ENCODE measurements at regions not wholly inside any gene's neighbourhood (a gene's known extent, or its start where the extent isn't known, plus 50 kb on each side); places are given as distances from the start of the nearest gene placed in this dataset.

- H3K27ac Mint-ChIP-seq = peak overlapping the region in 2 of 3 experiments; percentile 10 to 17; a peak in 1 of 7 replicates
- no peak overlapping the region for H3K4me3 Mint-ChIP-seq
- H3K27me3 Mint-ChIP-seq (ENCODE audit: low read depth) = no peaks in the 10 kb centered on the region
- H3K56ac ChIP-seq (ENCODE audit: insufficient read length, low read depth, low read length) = no peak overlapping the region
- peaks cover 3% of the 10 kb centered on the region for H3K23me2 ChIP-seq (ENCODE audit: insufficient read length, low read depth, low read length, poor library complexity, severe bottlenecking)
- H3K79me1 ChIP-seq (ENCODE audit: insufficient read depth, low read depth, low read length, poor library complexity, severe bottlenecking) = no peaks in the 10 kb centered on the region
- no peak overlapping the region for H3K4ac ChIP-seq (ENCODE audit: low read depth, low read length)
- no peaks in the 10 kb centered on the region for H3K9me3 ChIP-seq (ENCODE audit: control insufficient read depth, low read depth, low read length)
- H3K9ac ChIP-seq (ENCODE audit: extremely low read depth, insufficient read length, low read length) = no peak overlapping the region
- H4K20me1 ChIP-seq (ENCODE audit: control insufficient read depth, insufficient read depth, insufficient read length) = no peaks in the 10 kb centered on the region
- no peak overlapping the region for H4K5ac ChIP-seq (ENCODE audit: insufficient read length, low read depth, low read length)
- no peak overlapping the region for H2AFZ ChIP-seq (ENCODE audit: low read length)
- no CpG with 5 or more reads among the region's 11 CpGs for WGBS (ENCODE audit: extremely low coverage, insufficient read length, low lambda C conversion rate)
- H3K4me1 ChIP-seq (ENCODE audit: insufficient read depth, low read length) = no peaks in the 10 kb centered on the region; the same call in none of the 2 replicates
- peaks cover 32 to 37% of the 10 kb centered on the region in 2 experiments for H3K4me1 Mint-ChIP-seq
- H3K14ac ChIP-seq (ENCODE audit: insufficient read depth, low read length) = no peak overlapping the region
- no peak overlapping the region for H3K4me2 ChIP-seq (ENCODE audit: insufficient read depth, insufficient read length, low read length)
- peak overlapping the region; percentile 2 for H2BK12ac ChIP-seq (ENCODE audit: insufficient read length, low read depth, low read length)
- no peak overlapping the region for H3K23ac ChIP-seq (ENCODE audit: insufficient read length, low read depth, low read length)
- H2AK5ac ChIP-seq (ENCODE audit: insufficient read length, low read length) = no peak overlapping the region
- H3K18ac ChIP-seq (ENCODE audit: insufficient read length, low read depth, low read length) = no peak overlapping the region
- no peaks in the 10 kb centered on the region for H3K36me3 Mint-ChIP-seq (ENCODE audit: insufficient read depth in 1 of 3, low read depth in 3 of 3)
- peak; percentile 65 for DNase-seq
- no peaks in the 10 kb centered on the region for H3K9me3 Mint-ChIP-seq
- H2BK20ac ChIP-seq (ENCODE audit: low read depth, low read length, poor library complexity, severe bottlenecking) = no peak overlapping the region
- no peak overlapping the region for H4K91ac ChIP-seq (ENCODE audit: insufficient read length, low read depth, low read length)
- no peak overlapping the region for H2BK15ac ChIP-seq (ENCODE audit: low read depth, low read length)
- H3K27ac ChIP-seq (ENCODE audit: insufficient read length, low read depth, low read length) = no peak overlapping the region
- TF ChIP-seq CTCF (conservative IDR thresholded peaks at IDR 0.05) = peak; percentile 77
- H3K79me2 ChIP-seq (ENCODE audit: insufficient read depth, low read length) = no peaks in the 10 kb centered on the region
- H2BK120ac ChIP-seq (ENCODE audit: low read depth, low read length, poor library complexity, severe bottlenecking) = no peak overlapping the region
- no peak overlapping the region for H3T11ph ChIP-seq (ENCODE audit: low read length)
- H4K8ac ChIP-seq (replicated peaks; ENCODE audit: insufficient read length, low read depth, low read length) = no peak overlapping the region
- no peaks in the 10 kb centered on the region for H3K27me3 ChIP-seq (ENCODE audit: insufficient read depth, low read length)
- no peak overlapping the region for H2BK5ac ChIP-seq (ENCODE audit: insufficient read length, low read length)
Observed at GRCh38 chr1:56189946-56190805, 389.2 kb downstream of the PLPP3 start.

All from H9 (cell line).